ENCODE measurements at regions not wholly inside any gene's neighbourhood (a gene's known extent, or its start where the extent isn't known, plus 50 kb on each side); places are given as distances from the start of the nearest gene placed in this dataset.

DNA sequence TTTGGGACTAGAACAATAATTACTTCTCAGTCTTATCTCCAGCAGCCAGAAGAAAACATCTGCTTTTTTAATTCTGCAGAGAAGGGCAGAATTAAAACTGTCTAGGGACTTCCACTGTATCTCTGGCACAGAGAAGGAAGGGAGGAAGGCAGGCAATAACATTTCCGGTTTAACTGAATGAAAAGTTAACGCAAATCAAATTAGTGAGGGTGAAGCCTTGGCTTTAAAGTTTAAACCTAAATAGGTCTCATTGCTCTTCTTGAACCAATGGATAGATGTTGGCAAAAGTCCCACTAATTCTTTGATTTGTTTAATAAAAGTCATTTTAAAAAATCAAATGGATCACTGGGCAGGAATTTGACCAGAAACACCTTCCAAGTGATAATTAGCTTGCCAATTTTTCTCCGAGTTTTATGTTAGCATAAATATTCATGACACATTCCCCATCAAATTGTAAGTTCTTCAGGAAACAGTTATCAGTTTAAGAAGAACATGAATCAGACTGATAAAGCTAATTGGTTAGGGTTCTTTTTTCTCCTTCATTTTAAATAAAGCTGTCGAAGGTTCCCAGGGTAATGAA lies 181.9 kb downstream of the SLC15A5 start:
- DNase-seq (ENCODE audit: low read depth) = no peak
- H3K4me3 ChIP-seq (ENCODE audit: control insufficient read depth, low read depth, low read length) = no peak overlapping the region
- TF ChIP-seq CTCF (conservative IDR thresholded peaks at IDR 0.05; ENCODE audit: control insufficient read depth, insufficient read depth, low read depth, low read length) = no peak

DNA sequence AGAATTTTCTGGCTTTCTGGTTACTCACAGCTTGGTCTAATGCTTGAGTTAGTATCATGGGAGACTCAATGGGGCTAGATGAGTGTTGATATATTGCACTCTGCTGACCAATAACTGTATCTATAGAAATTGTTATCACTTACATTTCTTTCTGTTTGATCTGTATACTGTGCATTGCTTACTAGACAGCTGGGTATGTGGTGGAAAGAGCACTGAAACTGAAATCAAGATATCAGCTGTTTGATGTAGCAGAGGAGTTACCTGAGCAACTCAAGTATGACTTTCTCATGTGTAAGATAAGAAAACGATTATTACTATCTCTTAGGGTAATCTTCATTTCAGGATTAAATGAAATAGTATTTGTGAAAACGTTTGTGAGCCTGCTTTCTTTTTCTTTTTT lies 183.0 kb downstream of the SLC15A5 start:
- no peak for DNase-seq (ENCODE audit: low read depth)
- no peak for TF ChIP-seq CTCF (conservative IDR thresholded peaks at IDR 0.05; ENCODE audit: control insufficient read depth, insufficient read depth, low read depth, low read length)
- no peak overlapping the region for H3K4me3 ChIP-seq (ENCODE audit: control insufficient read depth, low read depth, low read length)

- no peak for DNase-seq (ENCODE audit: low read depth)
- TF ChIP-seq CTCF (conservative IDR thresholded peaks at IDR 0.05; ENCODE audit: control insufficient read depth, insufficient read depth, low read depth, low read length) = no peak
Measured at GRCh38 chr12:16093825-16094224, 182.7 kb downstream of the DERA start.

GRCh38 chr12:16090974-16091373 lies 179.8 kb downstream of the DERA start:
- DNase-seq (ENCODE audit: low read depth) = no peak
- H3K4me3 ChIP-seq (ENCODE audit: control insufficient read depth, low read depth, low read length) = no peak overlapping the region
- TF ChIP-seq CTCF (conservative IDR thresholded peaks at IDR 0.05; ENCODE audit: control insufficient read depth, insufficient read depth, low read depth, low read length) = no peak

More at GRCh38 chr12:16093825-16094224, 182.7 kb downstream of the DERA start:
- no peak overlapping the region for H3K4me3 ChIP-seq (ENCODE audit: control insufficient read depth, low read depth, low read length)

DNA sequence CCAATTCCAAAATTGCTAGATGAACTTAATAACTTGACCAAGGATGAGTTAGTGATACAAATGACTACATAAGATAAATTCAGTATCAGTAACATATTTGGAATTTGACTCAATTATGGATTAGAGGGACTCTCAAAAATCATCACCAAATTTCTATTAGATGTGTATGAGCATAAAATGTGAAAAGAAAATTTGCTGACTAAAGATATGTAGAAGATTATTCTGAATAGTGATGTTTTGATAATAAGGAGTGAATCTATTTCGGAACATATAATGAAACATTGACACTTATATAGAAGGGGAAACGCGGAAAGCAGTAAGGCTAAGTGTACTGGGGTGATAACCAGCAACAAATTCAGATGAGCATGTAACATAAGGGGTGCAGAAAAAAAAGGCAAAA lies 177.3 kb downstream of the DERA start:
- DNase-seq (ENCODE audit: low read depth) = no peak

More for the DNA sequence above, 177.3 kb downstream of the DERA start:
- no peak overlapping the region for H3K4me3 ChIP-seq (ENCODE audit: control insufficient read depth, low read depth, low read length)
- TF ChIP-seq CTCF (conservative IDR thresholded peaks at IDR 0.05; ENCODE audit: control insufficient read depth, insufficient read depth, low read depth, low read length) = no peak

All from fibroblast of mammary gland (primary cell).